ENCODE measurements at regions not wholly inside any gene's neighbourhood (a gene's known extent, or its start where the extent isn't known, plus 50 kb on each side); places are given as distances from the start of the nearest gene placed in this dataset.
A peak's percentile ranks its signal among the peaks of the same experiment; 100 is the strongest.

- Histone ChIP-seq H3K4me3 (ENCODE audit: low read length in 3 of 3) (peak overlapping the region; percentile 41 to 62 (median 55)), H3K4me1 (ENCODE audit: control insufficient read depth in 2 of 3, insufficient read depth in 2 of 3, low read depth in 1 of 3, low read length in 3 of 3) (no peaks in the 10 kb centered on the region), H3K36me3 (ENCODE audit: control insufficient read depth in 2 of 3, insufficient read depth in 3 of 3, low read length in 3 of 3) (no peaks in the 10 kb centered on the region), H3K9ac (ENCODE audit: low read length in 3 of 3) (peak overlapping the region in 1 of 3 donors; percentile 60), H3K9me3 (ENCODE audit: control insufficient read depth in 2 of 3, insufficient read depth in 1 of 3, low read length in 3 of 3) (no peaks in the 10 kb centered on the region), H3K27me3 (ENCODE audit: control insufficient read depth, insufficient read depth, low read length) (no peaks in the 10 kb centered on the region), H3K27ac (ENCODE audit: low read depth in 2 of 2, low read length in 2 of 2) (no peak overlapping the region)
- DNase-seq, result peak; percentile 74 to 80 (median 79)
- no peak for FAIRE-seq
- no peak for TF ChIP-seq CTCF (IDR thresholded peaks at IDR 0.05; ENCODE audit: borderline replicate concordance, extremely low read depth, insufficient read depth)
- intact Hi-C loops (cut with DNase I), result no loop called here
Measured at GRCh38 chr3:182682263-182683241, 110.8 kb upstream of the ATP11B start.

- Histone ChIP-seq H3K36me3 (ENCODE audit: control insufficient read depth in 2 of 3, insufficient read depth in 3 of 3, low read length in 3 of 3) (no peaks in the 10 kb centered on the region), H3K27ac (ENCODE audit: low read depth in 2 of 2, low read length in 2 of 2) (no peak overlapping the region), H3K27me3 (ENCODE audit: control insufficient read depth, insufficient read depth, low read length) (no peaks in the 10 kb centered on the region), H3K4me1 (ENCODE audit: control insufficient read depth in 2 of 3, insufficient read depth in 2 of 3, low read depth in 1 of 3, low read length in 3 of 3) (no peaks in the 10 kb centered on the region), H3K9ac (ENCODE audit: low read length in 3 of 3) (no peak overlapping the region), H3K9me3 (ENCODE audit: control insufficient read depth in 2 of 3, insufficient read depth in 1 of 3, low read length in 3 of 3) (no peaks in the 10 kb centered on the region), H3K4me3 (ENCODE audit: low read length in 3 of 3) (peak overlapping the region in 1 of 3 donors; percentile 62)
- intact Hi-C loops (cut with DNase I), result no loop called here
- FAIRE-seq, result peak; percentile 97
- peak; percentile 90 for TF ChIP-seq CTCF (IDR thresholded peaks at IDR 0.05; ENCODE audit: borderline replicate concordance, extremely low read depth, insufficient read depth)
- DNase-seq, result peak in 4 of 5 donors; percentile 70 to 91 (median 84)
Measured at GRCh38 chr3:182683453-182683852, 109.9 kb upstream of the ATP11B start.

- H3K27me3 ChIP-seq (ENCODE audit: control insufficient read depth, insufficient read depth, low read length), result no peaks in the 10 kb centered on the region
- no peak for TF ChIP-seq CTCF (IDR thresholded peaks at IDR 0.05; ENCODE audit: borderline replicate concordance, extremely low read depth, insufficient read depth)
- H3K27ac ChIP-seq (ENCODE audit: low read depth in 2 of 2, low read length in 2 of 2), result no peak overlapping the region
- no peak overlapping the region for H3K4me3 ChIP-seq (ENCODE audit: low read length in 3 of 3)
- H3K9ac ChIP-seq (ENCODE audit: low read length in 3 of 3), result no peak overlapping the region
- no peaks in the 10 kb centered on the region for H3K9me3 ChIP-seq (ENCODE audit: control insufficient read depth in 2 of 3, insufficient read depth in 1 of 3, low read length in 3 of 3)
- H3K4me1 ChIP-seq (ENCODE audit: control insufficient read depth in 2 of 3, insufficient read depth in 2 of 3, low read depth in 1 of 3, low read length in 3 of 3), result no peaks in the 10 kb centered on the region
- FAIRE-seq (no peak), DNase-seq (peak in 1 of 5 donors; percentile 10)
- H3K36me3 ChIP-seq (ENCODE audit: control insufficient read depth in 2 of 3, insufficient read depth in 3 of 3, low read length in 3 of 3), result no peaks in the 10 kb centered on the region
- intact Hi-C loops (cut with DNase I), result no loop called here
Measured at GRCh38 chr3:182683858-182684257, 109.4 kb upstream of the ATP11B start.

Data from kidney (tissue), 13 donors.